Kasumi-1 (cell line): ENCODE measurements at regions not wholly inside any gene's neighbourhood (a gene's known extent, or its start where the extent isn't known, plus 50 kb on each side); places are given as distances from the start of the nearest gene placed in this dataset.
"Not testable (repeated sequence)": the region's sequence is repeated elsewhere in the genome, so short reads cannot be mapped to it uniquely, and the experiment has no call there.

ENCODE experiments used
- DNase-seq, 2 experiments: peaks; one replicate each; lab custom pipeline; 2025; lab: John Stamatoyannopoulos, UW

GRCh38 chrX:15116900-15117299, 153.0 kb downstream of the ASB9 start:
- no peak for DNase-seq

GRCh38 chrX:15114743-15115566, 154.9 kb downstream of the ASB9 start:
- no peak for DNase-seq

- DNase-seq = no peak
Observed at GRCh38 chrX:15107367-15107988, 162.4 kb downstream of the ASB9 start.

GRCh38 chrX:15098505-15098904, 171.4 kb downstream of the ASB9 start:
- DNase-seq = no peak

- no peak for DNase-seq
Observed at GRCh38 chrX:15087747-15088146, 182.1 kb downstream of the ASB9 start.

- no peak for DNase-seq
Observed at GRCh38 chrX:15073313-15073712, 196.6 kb downstream of the ASB9 start.

GRCh38 chrX:15072880-15073279, 197.0 kb downstream of the ASB9 start:
- no peak for DNase-seq

GRCh38 chrX:15072259-15072658, 197.6 kb downstream of the ASB9 start:
- no peak for DNase-seq

- DNase-seq = no peak
Observed at GRCh38 chrX:15059474-15059873, 186.3 kb downstream of the MOSPD2 start.

GRCh38 chrX:15056044-15056443, 182.8 kb downstream of the MOSPD2 start:
- no peak for DNase-seq

GRCh38 chrX:15055146-15055930, 182.1 kb downstream of the MOSPD2 start:
- no peak for DNase-seq

- no peak for DNase-seq
Observed at GRCh38 chrX:15050395-15050794, 177.2 kb downstream of the MOSPD2 start.

- DNase-seq = no peak
Observed at GRCh38 chrX:15043538-15043937, 170.3 kb downstream of the MOSPD2 start.

- no peak for DNase-seq
Observed at GRCh38 chrX:15033917-15034316, 160.7 kb downstream of the MOSPD2 start.

GRCh38 chrX:15017491-15017890, 144.3 kb downstream of the MOSPD2 start:
- no peak for DNase-seq

GRCh38 chrX:15016051-15016450, 142.8 kb downstream of the MOSPD2 start:
- no peak for DNase-seq

- DNase-seq = no peak
Observed at GRCh38 chrX:15014281-15014680, 141.1 kb downstream of the MOSPD2 start.

- no peak for DNase-seq
Observed at GRCh38 chrX:15013461-15013860, 140.2 kb downstream of the MOSPD2 start.

GRCh38 chrX:14997271-14997670, 124.0 kb downstream of the MOSPD2 start:
- DNase-seq = no peak

GRCh38 chrX:14984425-14984824, 111.2 kb downstream of the MOSPD2 start:
- DNase-seq = not testable (repeated sequence)
